GM23338 (cell line): ENCODE measurements at regions not wholly inside any gene's neighbourhood (a gene's known extent, or its start where the extent isn't known, plus 50 kb on each side); places are given as distances from the start of the nearest gene placed in this dataset.
A peak's percentile ranks its signal among the peaks of the same experiment; 100 is the strongest.

Experiments used
- ATAC-seq: fragments of 200-7000 bp; cut with Tn5 transposase; 3 replicates; pipeline ENCODE4 v1.9.1; 2020
- DNase-seq: peaks from one replicate; pipeline ENCODE4 v3.0.0-alpha.2; 2015; ENCODE audit warnings: low spot score
- H2AFZ ChIP-seq: fragments of 200-600 bp; sonication (generic); 2 replicates; pipeline ENCODE4 v1.8.0; 2016; ENCODE audit warnings: antibody characterized with exemption, mild to moderate bottlenecking, moderate library complexity
- H3F3A ChIP-seq: fragments of 200-600 bp; sonication (generic); replicated peaks from 2 replicates; pipeline ENCODE4 v1.8.0; 2017; ENCODE audit warnings: antibody characterized with exemption, mixed run types, low read depth
- H3K27ac ChIP-seq: fragments of 200-600 bp; sonication (generic); 2 replicates; pipeline ENCODE4 v1.6.1; 2016; ENCODE audit warnings: low read depth
- H3K27me3 ChIP-seq: fragments of 200-600 bp; sonication (generic); 2 replicates; pipeline ENCODE4 v1.8.0; 2016; ENCODE audit warnings: mild to moderate bottlenecking, mixed run types, moderate library complexity; ENCODE audit not compliant: insufficient read depth
- H3K36me3 ChIP-seq: fragments of 200-600 bp; sonication (generic); 2 replicates; pipeline ENCODE4 v1.8.0; 2016; ENCODE audit warnings: mild to moderate bottlenecking; ENCODE audit not compliant: insufficient read depth
- H3K4me1 ChIP-seq: fragments of 200-600 bp; sonication (generic); 2 replicates; pipeline ENCODE4 v1.8.0; 2016; ENCODE audit warnings: mild to moderate bottlenecking, moderate library complexity; ENCODE audit not compliant: insufficient read depth
- H3K4me2 ChIP-seq: fragments of 200-600 bp; sonication (generic); 2 replicates; pipeline ENCODE4 v1.7.1; 2017; ENCODE audit warnings: mixed run types
- H3K4me3 ChIP-seq: fragments of 200-600 bp; sonication (generic); 2 replicates; pipeline ENCODE4 v1.6.1; 2016; ENCODE audit warnings: mixed run types
- H3K79me2 ChIP-seq: fragments of 200-600 bp; sonication (generic); replicated peaks from 2 replicates; pipeline ENCODE4 v1.8.0; 2017; ENCODE audit warnings: mild to moderate bottlenecking; ENCODE audit not compliant: insufficient read depth
- H3K9me2 ChIP-seq: fragments of 200-600 bp; sonication (generic); 2 replicates; pipeline ENCODE4 v1.8.0; 2017; ENCODE audit not compliant: insufficient read depth
- H4K20me1 ChIP-seq: fragments of 200-600 bp; sonication (generic); replicated peaks from 2 replicates; pipeline ENCODE4 v1.8.0; 2017; ENCODE audit warnings: mild to moderate bottlenecking; ENCODE audit not compliant: insufficient read depth
- H3K27ac Mint-ChIP-seq: 2 replicates; pipeline ENCODE4 v1.8.0; 2020; ENCODE audit warnings: inconsistent platforms, mild to moderate bottlenecking, moderate library complexity, mixed read lengths
- H3K27me3 Mint-ChIP-seq: 3 replicates; pipeline ENCODE4 v1.8.0; 2022; ENCODE audit warnings: low read depth, mild to moderate bottlenecking, moderate library complexity, mixed read lengths, inconsistent platforms; ENCODE audit not compliant: insufficient read depth, poor library complexity
- H3K36me3 Mint-ChIP-seq: 3 replicates; pipeline ENCODE4 v1.8.0; 2021; ENCODE audit warnings: low read depth, mild to moderate bottlenecking, inconsistent platforms, moderate library complexity, mixed read lengths
- H3K4me1 Mint-ChIP-seq: 3 replicates; pipeline ENCODE4 v1.8.0; 2020; ENCODE audit warnings: mild to moderate bottlenecking, inconsistent platforms, mixed read lengths
- H3K4me3 Mint-ChIP-seq: 3 replicates; pipeline ENCODE4 v1.8.0; 2021; ENCODE audit warnings: moderate library complexity, mild to moderate bottlenecking, inconsistent platforms, mixed read lengths
- H3K9me3 Mint-ChIP-seq: 3 replicates; pipeline ENCODE4 v1.8.0; 2020; ENCODE audit warnings: moderate library complexity, mild to moderate bottlenecking, inconsistent platforms, mixed read lengths
- CREB1 ChIP-seq: fragments of 250-450 bp; sonication (Bioruptor Pico); IDR thresholded peaks from 2 replicates; pipeline ENCODE4 v1.5.0; 2020; ENCODE audit warnings: low read depth, mild to moderate bottlenecking, moderate library complexity
- CTCF ChIP-seq, 2 experiments: fragments of 200-600 bp in 1 of 2; sonication (generic) in 1 of 2; conservative IDR thresholded peaks; 2 replicates each; pipeline versions ENCODE4 v1.5.1 to v1.6.1; 2016 to 2017; ENCODE audit warnings: antibody characterized with exemption in 2 of 2, low read depth in 2 of 2, mild to moderate bottlenecking in 2 of 2, moderate library complexity in 1 of 2
- ETS1 ChIP-seq: IDR thresholded peaks from 2 replicates; pipeline ENCODE4 v1.6.1; 2016; ENCODE audit warnings: antibody characterized with exemption
- EZH2 ChIP-seq: fragments of 200-600 bp; sonication (generic); IDR thresholded peaks from one replicate; pipeline ENCODE4 v1.8.0; 2017; ENCODE audit warnings: antibody characterized with exemption, mild to moderate bottlenecking, low read depth; ENCODE audit not compliant: unreplicated experiment
- EZH2phosphoT487 ChIP-seq: fragments of 200-600 bp; sonication (generic); IDR thresholded peaks from one replicate; pipeline ENCODE4 v1.8.1; 2018; ENCODE audit warnings: antibody characterized with exemption; ENCODE audit not compliant: unreplicated experiment
- JUNB ChIP-seq: IDR thresholded peaks from one replicate; pipeline ENCODE4 v1.6.1; 2016; ENCODE audit warnings: antibody characterized with exemption; ENCODE audit not compliant: unreplicated experiment
- NANOG ChIP-seq: IDR thresholded peaks from 2 replicates; pipeline ENCODE4 v1.6.1; 2016; ENCODE audit warnings: antibody characterized with exemption, borderline replicate concordance
- POLR2AphosphoS5 ChIP-seq: IDR thresholded peaks from 2 replicates; pipeline ENCODE4 v1.6.1; 2016; ENCODE audit warnings: antibody characterized with exemption, low read depth
- REST ChIP-seq: IDR thresholded peaks from one replicate; pipeline ENCODE4 v1.6.1; 2018; ENCODE audit warnings: antibody characterized with exemption; ENCODE audit not compliant: unreplicated experiment
- STAT1 ChIP-seq: IDR thresholded peaks from one replicate; pipeline ENCODE4 v1.6.1; 2016; ENCODE audit warnings: antibody characterized with exemption; ENCODE audit not compliant: unreplicated experiment
- ZNF114 ChIP-seq: fragments of 250-450 bp; sonication (Bioruptor Pico); IDR thresholded peaks from 2 replicates; pipeline ENCODE4 v1.5.0; 2020; ENCODE audit warnings: mild to moderate bottlenecking, moderate library complexity
- ZNF331 ChIP-seq: fragments of 250-450 bp; sonication (Bioruptor Pico); IDR thresholded peaks from 2 replicates; pipeline ENCODE4 v1.5.0; 2020; ENCODE audit warnings: low read depth, mild to moderate bottlenecking, moderate library complexity
- ZNF462 ChIP-seq: fragments of 250-450 bp; sonication (Bioruptor Pico); IDR thresholded peaks from 2 replicates; pipeline ENCODE4 v1.5.0; 2020; ENCODE audit warnings: mild to moderate bottlenecking, moderate library complexity

- Histone ChIP-seq H3K4me2 (peak overlapping the region; percentile 25), H3K79me2 (no peaks in the 10 kb centered on the region), H3K27me3 (no peaks in the 10 kb centered on the region), H3K9me2 (no peaks in the 10 kb centered on the region), H3K27ac (peak overlapping the region; percentile 9; the same call in 1 of the 2 replicates), H3F3A (no peaks in the 10 kb centered on the region), H3K4me1 (peaks cover 20% of the 10 kb centered on the region; the same call in 1 of the 2 replicates), H2AFZ (peak overlapping the region; percentile 0; the same call in 1 of the 2 replicates), H3K4me3 (no peak overlapping the region), H3K36me3 (no peaks in the 10 kb centered on the region), H4K20me1 (no peaks in the 10 kb centered on the region)
- TF ChIP-seq EZH2 (no peak), EZH2phosphoT487 (no peak), ZNF462 (CRISPR knock-in tag) (no peak), ETS1 (no peak), ZNF114 (CRISPR knock-in tag) (no peak), REST (no peak), JUNB (no peak), ZNF331 (CRISPR knock-in tag) (no peak), STAT1 (no peak), CTCF (conservative IDR thresholded peaks at IDR 0.05; ENCODE audit: low read depth in 2 of 2) (no peak), POLR2AphosphoS5 (no peak), NANOG (no peak), CREB1 (no peak)
- ATAC-seq (no peak), DNase-seq (no peak)
- peaks cover 5% of the 10 kb centered on the region; the same call in 2 of the 3 replicates for H3K9me3 Mint-ChIP-seq
- H3K36me3 Mint-ChIP-seq, result peaks cover 3% of the 10 kb centered on the region; the same call in 2 of the 3 replicates
- H3K27me3 Mint-ChIP-seq, result no peaks in the 10 kb centered on the region
- H3K4me3 Mint-ChIP-seq, result no peak overlapping the region
- peaks cover 18% of the 10 kb centered on the region for H3K4me1 Mint-ChIP-seq
- H3K27ac Mint-ChIP-seq, result peak overlapping the region; percentile 41; the same call in 1 of the 2 replicates
Observed at GRCh38 chr5:53418826-53419658, 61.4 kb upstream of the FST start.
